22Rv1 (cell line): ENCODE measurements at regions not wholly inside any gene's neighbourhood (a gene's known extent, or its start where the extent isn't known, plus 50 kb on each side); places are given as distances from the start of the nearest gene placed in this dataset.

Experiments used
- ZFX ChIP-seq: fragments of 450-650 bp; IDR thresholded peaks from 2 replicates; pipeline ENCODE4 v1.6.1; 2017; ENCODE audit warnings: antibody characterized with exemption, borderline replicate concordance
- TF ChIP-seq, protein P1 (sequence below): fragments of 450-650 bp; IDR thresholded peaks from 2 replicates; pipeline ENCODE4 v1.5.1; 2017; ENCODE audit warnings: mild to moderate bottlenecking

DNA sequence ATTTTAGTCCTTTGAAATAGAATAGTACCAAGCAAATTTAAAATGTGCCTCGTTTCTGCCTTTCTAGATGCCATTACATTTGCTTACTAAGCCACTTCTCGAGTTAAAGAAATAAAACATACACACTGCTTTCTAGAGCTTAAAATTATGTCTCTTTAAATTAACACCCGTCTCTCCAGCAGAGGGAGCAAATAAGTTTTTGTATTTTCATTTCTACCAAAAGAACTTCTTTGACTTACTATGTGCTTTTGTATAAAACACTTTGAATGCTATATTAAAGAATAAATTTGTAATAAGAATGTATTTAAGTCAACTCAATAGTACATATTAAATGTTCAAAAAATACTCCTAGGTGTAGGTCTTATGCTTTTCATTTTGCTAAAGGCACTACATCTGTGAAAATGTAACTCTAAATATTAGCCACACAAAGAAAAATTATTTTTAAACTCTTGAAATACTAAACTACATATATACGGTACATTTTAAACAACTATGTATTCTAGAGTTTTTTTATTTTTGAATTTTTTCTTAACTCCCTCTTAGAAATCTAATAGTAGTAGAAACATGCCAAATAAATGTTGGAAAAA is 269.3 kb upstream of the MIR17HG start:
- TF ChIP-seq, protein P1, sequence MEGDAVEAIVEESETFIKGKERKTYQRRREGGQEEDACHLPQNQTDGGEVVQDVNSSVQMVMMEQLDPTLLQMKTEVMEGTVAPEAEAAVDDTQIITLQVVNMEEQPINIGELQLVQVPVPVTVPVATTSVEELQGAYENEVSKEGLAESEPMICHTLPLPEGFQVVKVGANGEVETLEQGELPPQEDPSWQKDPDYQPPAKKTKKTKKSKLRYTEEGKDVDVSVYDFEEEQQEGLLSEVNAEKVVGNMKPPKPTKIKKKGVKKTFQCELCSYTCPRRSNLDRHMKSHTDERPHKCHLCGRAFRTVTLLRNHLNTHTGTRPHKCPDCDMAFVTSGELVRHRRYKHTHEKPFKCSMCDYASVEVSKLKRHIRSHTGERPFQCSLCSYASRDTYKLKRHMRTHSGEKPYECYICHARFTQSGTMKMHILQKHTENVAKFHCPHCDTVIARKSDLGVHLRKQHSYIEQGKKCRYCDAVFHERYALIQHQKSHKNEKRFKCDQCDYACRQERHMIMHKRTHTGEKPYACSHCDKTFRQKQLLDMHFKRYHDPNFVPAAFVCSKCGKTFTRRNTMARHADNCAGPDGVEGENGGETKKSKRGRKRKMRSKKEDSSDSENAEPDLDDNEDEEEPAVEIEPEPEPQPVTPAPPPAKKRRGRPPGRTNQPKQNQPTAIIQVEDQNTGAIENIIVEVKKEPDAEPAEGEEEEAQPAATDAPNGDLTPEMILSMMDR, result peak; percentile 76
- no peak for TF ChIP-seq ZFX
